GM19397 (cell line): ENCODE measurements at regions not wholly inside any gene's neighbourhood (a gene's known extent, or its start where the extent isn't known, plus 50 kb on each side); places are given as distances from the start of the nearest gene placed in this dataset.
"Not testable (repeated sequence)": the region's sequence is repeated elsewhere in the genome, so short reads cannot be mapped to it uniquely, and the experiment has no call there.

Experiments used
- ATAC-seq: cut with Tn5 transposase; IDR thresholded peaks from one replicate; pipeline ENCODE4 v1.9.1; 2021; ENCODE audit warnings: mild to moderate bottlenecking, moderate library complexity; ENCODE audit not compliant: unreplicated experiment

DNA sequence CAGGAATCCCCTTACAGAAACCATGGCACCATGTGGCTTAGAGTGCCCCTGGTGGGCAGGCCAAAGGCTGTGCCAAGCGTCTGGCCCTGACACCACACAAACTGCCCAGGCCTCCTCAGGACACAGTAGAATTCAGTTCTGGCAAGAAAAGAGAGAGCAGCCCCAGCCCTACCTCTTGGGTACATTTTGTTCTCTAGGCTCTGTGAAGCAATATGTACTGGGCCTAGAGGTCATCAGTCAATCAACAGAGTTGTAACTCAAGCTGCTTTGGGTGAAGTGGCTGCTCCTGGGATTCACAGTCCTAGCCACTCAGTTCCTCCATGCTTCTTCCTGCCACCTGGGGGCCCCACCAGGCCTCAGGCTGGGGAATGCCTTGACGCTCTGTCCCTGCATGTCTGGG lies 158.1 kb upstream of the MAMLD1 start:
- ATAC-seq = no peak

DNA sequence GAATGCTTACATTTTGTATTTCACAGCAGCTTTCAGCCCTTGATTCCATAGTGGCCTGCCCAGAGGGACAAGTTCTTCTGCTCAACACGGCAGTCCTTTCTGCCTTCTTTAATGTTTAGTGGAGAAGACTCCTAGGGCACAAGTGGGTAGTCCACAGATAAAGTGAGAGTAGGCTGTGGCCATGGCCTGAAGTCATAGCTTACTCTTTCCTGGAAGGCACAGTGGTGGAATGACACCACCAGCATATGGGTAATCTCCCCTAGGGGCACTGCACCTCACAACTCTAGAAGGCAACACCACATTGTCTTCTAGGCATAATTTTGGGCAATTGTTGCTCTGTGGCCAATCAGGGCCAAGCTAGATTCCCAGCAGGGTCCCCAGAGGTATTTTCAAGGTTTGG lies 155.4 kb upstream of the MAMLD1 start:
- no peak for ATAC-seq

DNA sequence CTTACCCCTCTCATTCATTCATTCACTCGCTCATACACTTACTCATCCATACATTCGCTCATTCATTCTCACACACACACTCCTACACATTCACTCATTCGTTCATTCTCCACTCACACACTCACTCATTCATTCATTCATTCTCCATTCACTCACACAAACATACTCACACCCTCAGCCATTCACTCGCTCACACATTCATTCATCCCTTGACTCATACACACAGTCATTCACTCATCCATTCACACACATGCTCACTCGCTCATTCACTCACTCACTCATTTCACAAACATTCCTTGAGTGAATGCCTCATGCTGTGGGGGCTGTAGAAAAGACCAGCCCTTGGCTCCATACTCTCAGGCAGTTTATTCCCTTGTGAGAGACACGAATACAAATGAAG lies 151.1 kb upstream of the MAMLD1 start:
- ATAC-seq = no peak

DNA sequence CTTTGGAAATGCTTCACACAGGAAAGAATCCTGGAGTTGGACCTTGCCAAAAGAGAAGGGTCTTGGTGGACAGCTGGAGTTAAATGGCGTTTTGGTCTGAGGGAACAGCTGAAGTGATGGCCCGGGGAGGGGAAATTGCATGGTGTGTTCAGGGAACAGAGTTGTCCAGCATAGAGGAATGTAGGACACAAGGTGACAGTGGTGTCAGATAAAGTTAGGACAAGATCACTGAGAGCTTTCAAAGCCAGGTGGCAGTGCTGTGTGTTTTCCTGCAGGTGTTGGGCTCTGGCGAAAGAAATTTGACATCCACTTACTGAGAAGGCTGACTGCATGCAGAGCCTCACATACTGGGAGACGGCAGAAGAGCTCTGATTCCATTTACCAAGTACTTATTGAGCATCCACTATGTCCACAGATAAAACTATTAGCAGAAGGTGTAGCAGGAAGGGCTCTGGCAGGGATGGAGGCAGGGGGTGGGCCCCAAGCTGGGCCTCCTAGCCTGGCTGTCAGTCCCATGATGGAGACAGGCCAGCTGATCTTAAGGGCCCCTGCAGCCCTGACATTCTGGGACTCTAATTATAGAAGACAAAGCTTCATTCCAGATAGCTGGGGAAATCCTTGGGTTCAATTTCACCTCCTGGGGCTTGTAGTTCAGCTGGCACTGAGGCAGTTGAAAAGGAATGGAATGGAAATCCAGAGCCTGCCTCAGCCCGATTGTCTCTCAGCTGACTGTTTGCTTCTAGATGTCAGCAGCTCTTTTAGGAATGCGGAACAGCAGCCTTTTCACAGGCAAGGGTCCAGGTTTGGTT lies 150.2 kb upstream of the MAMLD1 start:
- no peak for ATAC-seq

DNA sequence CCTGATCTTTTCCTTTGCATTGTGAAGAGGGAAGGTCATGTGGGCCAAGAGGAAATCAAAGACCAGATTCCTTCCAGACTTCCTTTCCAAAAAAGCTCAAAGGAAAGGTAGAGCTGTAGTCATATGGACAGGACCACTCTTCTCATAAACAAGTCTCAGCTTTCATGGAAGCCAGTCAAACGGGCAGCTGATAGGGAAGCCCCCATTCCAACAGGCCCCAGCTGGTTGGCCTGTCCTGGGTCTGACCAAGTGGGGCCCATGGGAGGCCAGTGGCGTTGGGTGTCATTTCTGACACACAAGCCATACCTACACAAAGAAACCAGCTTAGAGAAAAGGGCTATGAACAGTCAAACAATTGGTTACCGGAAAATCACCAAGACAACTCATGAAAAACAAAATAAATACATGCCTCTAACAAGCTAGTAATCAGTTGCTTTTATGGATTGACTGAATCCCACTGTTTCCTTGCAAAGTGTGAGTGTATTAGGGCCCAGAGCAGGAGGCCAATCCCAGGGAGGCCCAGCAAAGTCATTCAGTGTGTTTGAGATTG lies 149.6 kb upstream of the MAMLD1 start:
- ATAC-seq = no peak

DNA sequence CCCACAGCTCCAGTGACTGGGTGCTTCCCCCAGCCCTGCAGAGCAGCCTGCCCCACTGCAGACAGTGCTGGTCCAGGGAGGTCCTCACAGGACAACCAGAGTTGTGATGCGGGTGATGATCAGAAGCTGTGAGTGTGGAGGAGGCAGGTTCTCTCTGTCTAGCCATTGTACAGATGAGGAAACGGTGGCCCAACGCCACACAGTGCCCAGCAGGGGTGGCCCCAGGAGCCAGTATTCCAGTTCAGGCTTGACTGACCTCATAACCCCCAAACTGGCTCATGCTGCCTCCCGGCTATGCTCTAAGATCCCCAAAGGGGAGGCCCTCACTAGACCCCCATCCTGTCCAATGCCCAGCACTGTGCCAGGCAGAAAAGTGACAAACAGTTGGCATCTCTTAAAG lies 147.1 kb upstream of the MAMLD1 start:
- not testable (repeated sequence) for ATAC-seq

DNA sequence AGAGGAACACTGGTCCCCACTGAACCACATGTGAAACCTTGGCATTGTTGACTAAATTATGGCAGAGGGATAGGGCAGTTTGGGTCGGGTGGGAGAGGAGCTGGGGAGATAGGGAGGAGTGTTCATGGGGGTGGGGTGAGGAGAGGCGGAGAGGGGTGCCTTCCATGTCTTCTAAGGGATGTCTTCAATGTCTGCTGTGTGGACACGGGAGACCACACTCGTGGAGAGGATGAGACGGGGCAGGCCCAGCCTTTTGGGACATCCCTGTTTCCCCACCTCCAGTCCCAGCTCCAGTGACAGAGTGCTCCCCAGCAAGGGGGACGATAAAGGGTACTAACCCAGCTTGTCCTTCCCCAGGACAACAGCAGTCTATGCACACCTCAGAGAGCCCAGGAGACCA lies 146.4 kb upstream of the MAMLD1 start:
- ATAC-seq = no peak

DNA sequence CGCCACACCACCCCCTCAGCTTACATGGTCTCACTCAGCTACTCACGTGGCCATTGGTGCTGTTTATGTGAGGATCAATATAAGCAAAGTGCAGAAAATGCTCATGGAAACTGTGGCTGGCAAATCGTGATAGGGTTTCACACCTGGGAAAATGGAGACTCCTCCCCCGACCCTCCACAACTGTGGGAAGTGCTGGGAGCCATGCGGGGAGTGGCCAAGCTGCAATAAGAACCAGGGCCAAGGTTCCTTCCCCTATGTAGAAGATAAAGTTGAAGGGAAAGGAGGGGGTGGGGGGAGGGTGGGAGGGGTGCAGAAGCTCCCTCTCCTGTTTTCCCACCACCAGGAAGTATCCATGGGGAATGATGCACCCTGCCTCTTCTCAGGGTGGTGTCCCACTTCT lies 145.5 kb upstream of the MAMLD1 start:
- ATAC-seq = no peak

DNA sequence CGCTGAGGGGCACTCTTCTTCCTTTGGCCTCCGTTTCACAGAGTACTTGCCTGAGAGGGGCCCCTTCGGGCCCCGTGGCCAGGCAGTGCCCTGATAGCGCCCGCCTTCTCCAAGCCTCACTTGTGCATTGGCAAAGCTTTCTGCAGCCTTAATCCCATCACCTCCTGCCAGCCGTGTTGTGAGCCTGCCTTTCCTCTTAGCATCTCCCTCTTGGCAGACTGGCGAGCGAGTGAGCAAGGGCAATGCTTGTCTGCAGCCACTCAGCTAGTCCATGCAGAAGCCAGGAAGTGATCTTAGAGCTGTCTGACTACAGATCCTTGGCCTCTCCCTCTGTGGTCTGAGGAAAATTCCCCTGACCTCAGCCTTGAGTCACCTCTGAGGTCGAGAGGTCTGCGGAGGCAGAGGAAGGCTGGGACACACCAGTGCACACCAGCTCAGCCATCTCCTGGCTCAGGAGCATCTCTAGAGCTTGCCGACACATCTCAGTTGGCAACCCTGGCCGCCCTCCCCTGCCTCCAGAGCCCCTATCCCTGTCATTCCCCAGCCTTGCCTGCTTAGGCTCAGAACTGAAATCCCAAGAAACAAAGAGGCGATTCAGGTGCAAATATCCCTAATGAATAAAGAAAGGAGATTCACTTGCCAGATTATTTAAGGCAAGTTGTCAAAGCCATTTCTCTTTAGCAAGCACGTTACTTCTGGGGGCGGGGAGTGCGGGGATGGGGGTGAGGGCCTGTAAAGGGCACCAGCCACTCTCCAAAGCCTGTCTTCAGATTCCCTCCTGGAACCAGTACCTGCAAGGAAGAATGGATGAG lies 143.5 kb upstream of the MAMLD1 start:
- no peak for ATAC-seq

DNA sequence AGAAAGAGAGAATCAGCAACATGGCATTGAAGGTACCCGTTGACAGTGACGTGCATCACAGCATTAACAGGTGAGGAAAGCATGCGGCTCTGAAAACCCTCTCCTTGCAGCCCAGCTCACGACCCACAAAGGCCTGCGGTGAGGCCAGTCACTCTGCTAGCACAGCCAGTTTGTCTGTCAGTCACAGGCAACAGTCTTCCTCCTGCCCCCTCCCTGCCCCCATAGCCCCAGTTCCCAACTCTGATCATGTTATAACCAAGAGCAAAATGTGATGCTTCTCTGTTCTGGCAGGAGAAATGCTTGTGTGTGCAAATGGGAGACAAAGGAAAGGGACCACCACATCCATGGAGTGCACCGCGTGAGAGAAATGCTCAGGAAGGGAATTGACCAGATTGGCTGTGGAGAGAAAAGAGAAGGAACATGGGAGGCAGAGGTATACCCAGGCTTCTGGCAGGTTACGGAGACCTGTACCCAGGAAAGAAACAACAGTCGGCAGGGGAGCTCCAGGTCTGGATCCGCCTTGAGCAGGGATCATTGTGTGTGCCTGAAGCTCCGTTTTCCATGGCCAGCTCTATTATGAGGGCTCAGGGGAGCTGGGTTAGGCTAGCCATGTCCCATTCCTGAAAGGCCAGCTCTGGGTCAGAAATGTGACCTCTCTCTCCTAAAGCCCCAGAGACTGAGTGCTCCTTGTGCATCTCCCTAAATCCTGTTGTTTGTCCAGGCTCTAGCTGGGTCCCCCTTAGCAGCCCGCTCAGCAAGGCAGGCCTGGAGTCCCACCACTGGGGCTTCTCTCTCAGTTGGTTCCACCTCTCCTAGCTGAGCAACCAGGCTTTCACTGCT lies 139.7 kb upstream of the MAMLD1 start:
- ATAC-seq = no peak

DNA sequence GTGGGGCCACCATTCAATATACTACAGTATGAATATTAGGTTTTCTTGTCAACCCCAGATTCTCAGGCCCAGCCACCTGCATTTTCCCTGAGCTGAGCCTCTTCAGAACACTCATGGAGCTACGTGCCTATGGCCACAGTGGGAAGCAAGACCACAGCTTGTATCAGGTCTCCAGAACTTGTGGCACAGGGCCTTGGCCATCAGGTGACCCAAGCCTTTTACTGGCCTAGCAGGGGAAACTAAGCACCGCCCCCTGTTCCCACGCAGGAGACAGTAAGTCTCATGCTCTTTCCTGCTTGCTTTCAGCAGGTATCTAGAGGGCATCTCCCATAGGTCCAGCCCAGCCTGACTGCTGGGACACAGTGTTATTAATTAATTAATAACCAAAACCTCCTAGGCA lies 138.4 kb upstream of the MAMLD1 start:
- no peak for ATAC-seq

DNA sequence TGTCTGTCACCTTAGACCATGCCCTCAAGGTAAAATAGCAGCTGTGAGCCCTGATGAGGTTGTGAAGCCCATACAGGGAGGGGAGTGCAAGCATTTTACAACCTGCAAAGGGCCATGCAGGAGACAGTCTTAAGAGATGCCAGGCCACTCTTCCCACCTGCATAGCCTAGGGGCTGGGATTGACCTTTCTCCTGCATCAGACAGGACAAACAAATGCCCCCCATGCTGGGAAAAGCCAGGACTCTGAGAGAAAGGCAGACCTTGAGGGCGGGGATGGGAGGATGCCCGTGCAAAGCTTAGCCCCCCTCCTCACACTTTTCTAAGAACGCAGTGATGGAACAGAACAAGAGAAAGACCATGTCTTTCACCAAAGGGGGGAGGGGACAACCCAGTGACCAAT lies 137.9 kb upstream of the MAMLD1 start:
- no peak for ATAC-seq

DNA sequence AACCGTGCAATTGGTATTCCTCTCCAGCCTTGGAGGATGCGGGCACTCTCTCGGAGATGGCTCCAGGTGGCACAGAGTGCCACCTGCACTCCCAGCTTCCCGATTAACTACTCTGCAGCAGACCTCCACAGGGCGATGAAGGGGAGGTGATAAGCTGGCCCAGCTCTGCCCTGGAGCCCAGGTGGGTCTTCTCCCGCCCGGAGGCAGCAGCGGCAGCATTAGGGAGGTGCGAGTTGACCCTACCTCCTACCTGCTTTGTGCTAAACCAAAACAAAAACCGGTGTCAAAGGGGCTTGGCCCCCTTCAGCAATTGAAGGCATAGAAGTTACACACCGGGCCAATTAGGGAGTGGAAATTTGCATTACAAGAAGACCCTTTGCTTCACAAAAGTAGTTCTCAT lies 137.4 kb upstream of the MAMLD1 start:
- no peak for ATAC-seq

DNA sequence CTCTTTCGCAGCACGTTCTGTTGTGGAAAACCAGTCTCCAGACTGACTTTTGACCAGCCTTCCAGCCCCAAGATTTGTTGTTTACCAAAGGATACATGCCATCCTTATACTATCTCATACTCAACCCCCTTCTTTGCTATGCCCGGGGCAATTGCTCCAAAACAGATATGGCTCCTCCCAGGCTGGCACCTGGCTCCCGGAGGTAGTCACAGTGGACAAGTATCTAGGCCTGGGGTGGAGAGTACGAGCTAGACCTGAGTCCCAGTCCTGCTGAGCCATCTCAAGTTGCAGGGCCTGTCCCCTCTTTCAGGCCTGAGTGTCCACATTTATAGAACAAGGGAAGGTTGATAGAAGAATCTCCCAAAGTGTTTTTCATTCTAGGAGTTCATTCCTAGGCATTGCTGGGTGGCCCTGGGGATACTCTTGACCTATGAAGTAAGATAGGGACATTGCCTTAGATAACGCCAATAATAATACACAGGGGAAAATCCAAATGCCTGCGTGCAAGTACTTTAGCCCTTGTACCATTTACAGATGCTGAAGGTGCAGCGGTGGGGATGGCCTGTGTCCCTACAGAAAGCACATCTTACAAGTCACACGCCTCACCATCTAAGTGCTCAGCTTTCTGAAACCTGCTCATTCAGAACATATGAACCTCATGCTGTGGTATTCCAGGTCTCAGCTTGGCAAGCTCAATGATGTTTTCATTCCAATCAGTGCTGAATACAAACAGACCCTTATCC lies 136.7 kb upstream of the MAMLD1 start:
- ATAC-seq = no peak

DNA sequence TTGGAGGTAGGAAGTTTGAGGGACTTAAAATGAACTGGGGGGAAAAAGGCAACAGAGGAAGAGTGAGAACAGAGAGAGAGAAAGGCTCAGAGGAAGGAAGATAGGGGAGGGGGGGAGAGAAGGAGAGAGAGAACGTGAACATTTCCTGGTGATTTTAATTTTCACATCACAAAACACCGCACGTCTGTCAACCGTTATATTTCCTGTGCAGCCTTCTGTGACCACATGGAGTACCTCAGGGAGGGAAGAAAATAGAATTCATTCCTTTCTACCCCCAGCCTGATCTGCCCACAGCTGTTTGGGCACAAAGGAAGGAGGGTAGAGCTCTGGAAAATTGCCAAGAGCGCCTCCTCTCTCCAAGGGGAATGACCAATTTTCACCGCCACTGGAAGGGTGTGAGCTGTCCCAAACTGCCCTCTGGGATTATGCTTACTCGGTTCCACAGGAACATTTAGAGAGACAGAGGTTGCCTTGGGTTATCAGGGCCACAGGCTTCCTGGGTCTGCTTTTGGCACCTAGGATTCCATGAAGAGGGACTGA lies 135.7 kb upstream of the MAMLD1 start:
- ATAC-seq = no peak

DNA sequence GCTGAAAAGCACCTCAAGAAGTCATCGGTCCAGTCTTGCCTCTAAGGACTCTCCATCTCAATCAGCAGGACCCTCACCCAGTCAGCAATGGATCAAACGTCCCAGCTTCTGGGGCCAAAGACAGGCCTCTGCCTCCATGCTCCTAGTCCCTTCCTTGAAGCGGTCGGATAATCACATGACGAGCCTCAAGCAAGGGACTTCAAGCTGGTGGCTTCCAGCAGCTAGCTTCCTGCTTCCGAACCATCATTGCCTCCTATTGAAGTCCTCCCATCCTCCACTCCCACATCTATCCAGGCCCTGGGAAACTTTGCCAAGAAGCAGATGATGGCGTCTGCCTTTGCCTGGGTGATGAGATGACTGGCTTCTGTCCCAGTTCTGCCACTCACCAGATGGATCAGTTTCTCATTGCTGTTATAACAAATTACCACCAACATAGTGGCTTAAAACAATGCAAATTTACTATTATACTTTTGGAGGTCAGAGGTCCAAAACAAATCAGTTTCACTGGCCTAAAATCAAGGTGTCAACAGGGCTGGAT lies 135.2 kb upstream of the MAMLD1 start:
- ATAC-seq = no peak

DNA sequence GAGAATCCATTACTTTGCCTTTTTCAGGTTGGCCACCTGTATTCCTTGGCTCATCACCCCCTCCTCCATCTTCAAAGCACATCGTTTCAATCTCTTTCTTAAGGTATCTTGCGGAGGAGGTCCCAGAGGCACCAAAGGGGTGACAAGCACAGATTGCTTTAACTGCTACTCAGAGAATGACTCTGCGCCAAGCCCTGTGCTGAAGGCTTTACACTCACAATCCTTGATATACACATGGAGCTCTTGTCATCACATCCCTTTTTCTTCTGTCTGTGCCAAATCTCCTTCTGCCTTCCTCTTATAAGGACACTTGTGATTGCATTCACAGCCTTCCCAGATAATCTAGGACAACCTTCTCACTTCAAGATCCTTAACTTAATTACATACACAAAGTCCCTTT lies 134.7 kb upstream of the MAMLD1 start:
- no peak for ATAC-seq

DNA sequence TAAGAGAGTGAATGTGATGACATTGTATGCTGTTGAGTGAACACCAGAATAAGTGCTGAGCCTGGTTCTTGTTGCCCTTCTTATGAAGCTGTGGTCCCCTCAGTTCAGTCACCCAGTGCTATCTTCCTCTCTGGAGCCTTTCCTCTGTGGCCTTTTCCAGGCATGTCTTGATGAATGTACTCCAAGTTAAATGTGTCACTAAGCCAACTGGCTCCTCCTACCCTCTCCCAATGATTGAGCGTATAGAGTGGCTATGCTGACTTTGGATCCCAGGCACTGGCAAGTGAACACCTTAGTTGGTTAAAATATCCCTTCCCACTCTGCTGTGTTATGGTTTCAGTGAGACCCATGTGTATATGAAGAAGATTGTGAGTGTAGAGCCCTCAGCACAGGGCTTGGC lies 134.1 kb upstream of the MAMLD1 start:
- no peak for ATAC-seq

DNA sequence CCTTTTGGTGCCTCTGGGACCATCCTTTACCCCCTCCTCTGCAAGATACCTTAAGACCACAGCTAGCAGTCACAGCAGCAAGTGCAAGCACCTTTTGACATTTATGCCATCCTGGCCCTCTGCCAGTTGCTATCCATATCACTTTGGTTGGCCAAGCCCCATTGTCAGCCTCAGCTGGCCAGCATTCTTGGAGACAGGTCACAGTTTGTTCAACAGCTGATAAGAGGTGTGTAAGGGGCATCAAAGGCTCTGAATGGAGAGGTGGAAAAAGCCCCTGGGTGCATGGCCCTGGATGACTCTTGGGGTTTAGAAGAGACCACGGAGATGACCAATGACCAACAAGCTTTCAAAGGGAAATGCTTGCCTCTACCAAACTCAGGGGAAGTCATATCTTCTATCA lies 133.6 kb upstream of the MAMLD1 start:
- ATAC-seq = no peak

DNA sequence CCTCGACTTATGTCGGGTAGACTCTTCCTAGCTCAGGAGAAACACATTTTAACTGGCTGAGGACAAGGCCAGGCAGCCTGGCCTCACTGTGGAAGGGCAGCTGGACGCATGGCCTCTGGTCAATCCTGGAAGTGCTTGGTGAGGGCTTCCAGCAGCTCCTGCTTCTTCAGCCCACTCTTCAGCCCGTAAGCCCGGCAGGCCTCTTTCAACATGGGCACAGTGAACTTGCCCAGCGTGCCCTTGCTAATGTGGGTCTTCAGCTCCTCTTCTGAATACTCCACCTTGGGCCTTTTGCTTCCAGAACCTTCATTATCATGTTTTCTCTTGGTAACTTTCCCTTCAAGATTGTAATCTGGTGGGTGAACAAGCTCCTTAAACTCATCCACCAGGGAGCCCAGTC lies 132.2 kb upstream of the MAMLD1 start:
- ATAC-seq = not testable (repeated sequence)
